Erythroblast (primary cell): ENCODE measurements at regions not wholly inside any gene's neighbourhood (a gene's known extent, or its start where the extent isn't known, plus 50 kb on each side); places are given as distances from the start of the nearest gene placed in this dataset.

ENCODE experiments used
- GATA1 ChIP-seq: IDR thresholded peaks from 2 replicates; pipeline ENCODE4 v1.6.1; 2011; ENCODE audit warnings: low read depth, mild to moderate bottlenecking, control low read depth, low read length, moderate library complexity
- POLR2A ChIP-seq: IDR thresholded peaks from 2 replicates; pipeline ENCODE4 v1.6.1; 2011; ENCODE audit warnings: mild to moderate bottlenecking, low read length

DNA sequence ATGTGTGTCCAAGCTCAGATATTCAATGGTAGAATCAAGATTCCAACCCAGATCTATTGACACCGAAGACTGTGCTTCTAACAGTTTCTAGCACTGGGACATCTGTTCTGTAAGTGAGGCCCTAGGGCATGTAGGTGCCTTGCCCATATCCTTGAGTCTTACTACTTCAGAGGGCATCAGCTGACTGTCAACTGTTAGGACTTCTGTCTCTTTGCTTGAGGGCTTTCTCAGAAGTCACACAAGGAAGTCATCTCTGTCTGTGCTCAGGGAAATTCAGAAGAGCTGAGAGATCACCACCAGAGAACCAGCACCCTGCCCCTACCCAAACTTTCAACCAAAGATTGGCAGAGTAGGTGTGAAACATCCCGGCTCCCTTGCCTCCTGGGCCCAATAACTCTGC, 403.6 kb upstream of the PROK2 start:
- TF ChIP-seq POLR2A (no peak), GATA1 (no peak)
